ENCODE measurements at regions not wholly inside any gene's neighbourhood (a gene's known extent, or its start where the extent isn't known, plus 50 kb on each side); places are given as distances from the start of the nearest gene placed in this dataset.

- H3K4me1 ChIP-seq (ENCODE audit: control insufficient read depth, insufficient read depth, low read length): no peaks in the 10 kb centered on the region
- H3K36me3 ChIP-seq (ENCODE audit: control insufficient read depth, insufficient read depth, low read length): no peaks in the 10 kb centered on the region
- no peaks in the 10 kb centered on the region for H3K27me3 ChIP-seq (ENCODE audit: control insufficient read depth, insufficient read depth, low read length)
- ATAC-seq (ENCODE audit: low read depth) (no peak), DNase-seq (no peak)
- POLR2A ChIA-PET (ENCODE audit: unreplicated experiment): no interaction called here
- no peak overlapping the region for H2AFZ ChIP-seq (replicated peaks; ENCODE audit: low read length, poor library complexity)
- H4K20me1 ChIP-seq (ENCODE audit: insufficient read depth, low read length): no peaks in the 10 kb centered on the region
- no peak overlapping the region for H3K23ac ChIP-seq (ENCODE audit: low read depth, low read length)
- no peak overlapping the region for H4K5ac ChIP-seq (ENCODE audit: low read depth, low read length)
- no peaks in the 10 kb centered on the region for H3K9me1 ChIP-seq (ENCODE audit: insufficient read depth, low read length)
- dilution Hi-C loops (cut with HindIII; ENCODE audit: low sequenced_read_pairs, unreplicated experiment): no loop called here
- no peak overlapping the region for H2BK15ac ChIP-seq (ENCODE audit: low read depth, low read length)
- no peak overlapping the region for H3K56ac ChIP-seq (ENCODE audit: extremely low read depth, insufficient read depth, low read length)
- H2BK20ac ChIP-seq (ENCODE audit: low read depth, low read length): no peak overlapping the region
- no peaks in the 10 kb centered on the region for H3K9me3 ChIP-seq (ENCODE audit: control insufficient read depth, insufficient read depth, low read length)
- no peaks in the 10 kb centered on the region for H3K79me1 ChIP-seq (ENCODE audit: low read depth in 1 of 2, low read length in 2 of 2)
- no peak for TF ChIP-seq RAD21 (IDR thresholded peaks at IDR 0.05; ENCODE audit: low read length)
- TF ChIP-seq BHLHE40 (IDR thresholded peaks at IDR 0.05; ENCODE audit: low read depth, low read length): no peak
- no peak for TF ChIP-seq SMC3 (IDR thresholded peaks at IDR 0.05; ENCODE audit: low read depth, low read length)
- TF ChIP-seq MAFK (IDR thresholded peaks at IDR 0.05; ENCODE audit: low read depth, low read length): no peak
- TF ChIP-seq CHD1 (IDR thresholded peaks at IDR 0.05; ENCODE audit: low read depth, low read length): no peak
- TF ChIP-seq RCOR1 (IDR thresholded peaks at IDR 0.05; ENCODE audit: insufficient replicate concordance, low read length): no peak
- TF ChIP-seq CTCF (conservative IDR thresholded peaks at IDR 0.05; ENCODE audit: low read depth, low read length): no peak
- TF ChIP-seq ELK1 (IDR thresholded peaks at IDR 0.05; ENCODE audit: borderline replicate concordance, low read depth, low read length): no peak
- TF ChIP-seq CEBPB (IDR thresholded peaks at IDR 0.05; ENCODE audit: low read depth, low read length): no peak
- TF ChIP-seq MAZ (IDR thresholded peaks at IDR 0.05; ENCODE audit: borderline replicate concordance, low read depth, low read length): no peak
- no peak for TF ChIP-seq NFE2L2 (IDR thresholded peaks at IDR 0.05; ENCODE audit: low read depth, low read length)
- no peak for TF ChIP-seq MXI1 (IDR thresholded peaks at IDR 0.05; ENCODE audit: borderline replicate concordance, low read depth, low read length)
- no peak for TF ChIP-seq USF2 (IDR thresholded peaks at IDR 0.05; ENCODE audit: low read depth, low read length)
- no peak for TF ChIP-seq FOS (IDR thresholded peaks at IDR 0.05; ENCODE audit: low read depth, low read length)
- TF ChIP-seq RFX5 (IDR thresholded peaks at IDR 0.05; ENCODE audit: low read depth, low read length): no peak
- no peak for TF ChIP-seq POLR2A (IDR thresholded peaks at IDR 0.05; ENCODE audit: low read depth, low read length)
- H3K9ac ChIP-seq (ENCODE audit: low read depth, low read length): no peak overlapping the region
- H2BK5ac ChIP-seq (ENCODE audit: low read depth, low read length, poor library complexity, severe bottlenecking): no peak overlapping the region
- 100% methylated on average over 1 of the region's 2 CpGs; no CpG with 5 or more reads in 1 of the 2 experiments for WGBS, 2 experiments (ENCODE audit: extremely low coverage in 2 of 2, insufficient read length in 1 of 2)
- H3K14ac ChIP-seq (replicated peaks; ENCODE audit: low read depth, low read length): no peak overlapping the region
- no peak overlapping the region for H3K4me2 ChIP-seq (ENCODE audit: low read depth, low read length)
- no peak overlapping the region for H3K4ac ChIP-seq (ENCODE audit: low read depth, low read length)
- H2AK5ac ChIP-seq (ENCODE audit: low read depth, low read length): no peak overlapping the region
- H3K4me3 ChIP-seq (ENCODE audit: insufficient read depth, low read depth, low read length): no peak overlapping the region
- in situ Hi-C loops (cut with MboI; ENCODE audit: low sequenced_read_pairs): no loop called here
- H3K27ac ChIP-seq (ENCODE audit: insufficient read depth, low read length): no peak overlapping the region
- BruUV-seq (replicated peaks): no TSS peak
- no peak overlapping the region for H4K8ac ChIP-seq (ENCODE audit: low read depth in 2 of 2, low read length in 2 of 2)
- H2BK120ac ChIP-seq (ENCODE audit: low read depth, low read length): no peak overlapping the region
- H4K91ac ChIP-seq (ENCODE audit: insufficient read depth, low read depth, low read length): no peak overlapping the region
- H2AK9ac ChIP-seq (replicated peaks; ENCODE audit: low read depth, low read length, poor library complexity): no peak overlapping the region
- no peak overlapping the region for H3K18ac ChIP-seq (ENCODE audit: low read depth, low read length)
- intact Hi-C loops (cut with micrococcal nuclease): no loop called here
- CTCF ChIA-PET: no interaction called here
Observed at GRCh38 chr3:148253713-148254112, 444.0 kb upstream of the AGTR1 start.

All from IMR-90 (cell line).